HepG2 (cell line): ENCODE measurements at regions not wholly inside any gene's neighbourhood (a gene's known extent, or its start where the extent isn't known, plus 50 kb on each side); places are given as distances from the start of the nearest gene placed in this dataset.

Experiments used
- ARHGAP35 ChIP-seq: sonication (generic); formaldehyde crosslinking; IDR thresholded peaks from 2 replicates; pipeline ENCODE4 v1.9.0; 2022; ENCODE audit warnings: mild to moderate bottlenecking, inconsistent platforms, moderate library complexity, missing genetic modification reagents, borderline replicate concordance
- NCOR1 ChIP-seq: fragments of 200-600 bp; sonication (generic); IDR thresholded peaks from 2 replicates; pipeline ENCODE4 v1.7.0; 2017; ENCODE audit warnings: antibody characterized with exemption, low read length, borderline replicate concordance
- NFKB2 ChIP-seq: sonication (generic); formaldehyde crosslinking; IDR thresholded peaks from 2 replicates; pipeline ENCODE4 v1.4.0; 2020; ENCODE audit warnings: missing genetic modification reagents, borderline replicate concordance
- NPAS2 ChIP-seq: sonication (generic); formaldehyde crosslinking; IDR thresholded peaks from 2 replicates; pipeline ENCODE4 v1.8.0; 2022; ENCODE audit warnings: mild to moderate bottlenecking, missing genetic modification reagents, borderline replicate concordance
- ZNF264 ChIP-seq: sonication (generic); formaldehyde crosslinking; IDR thresholded peaks from 2 replicates; pipeline ENCODE4 v1.4.0; 2020; ENCODE audit warnings: missing genetic modification reagents
- ZNF354B ChIP-seq: sonication (generic); formaldehyde crosslinking; IDR thresholded peaks from 2 replicates; pipeline ENCODE4 v1.8.0; 2022; ENCODE audit warnings: mild to moderate bottlenecking, missing genetic modification reagents
- TF ChIP-seq, protein P1 (sequence below): sonication (generic); formaldehyde crosslinking; IDR thresholded peaks from 2 replicates; pipeline ENCODE4 v1.5.0; 2020; ENCODE audit warnings: mild to moderate bottlenecking, missing genetic modification reagents
- TF ChIP-seq, protein P2 (sequence below): sonication (generic); formaldehyde crosslinking; IDR thresholded peaks from 2 replicates; pipeline ENCODE4 v1.4.0; 2020; ENCODE audit warnings: missing genetic modification reagents, borderline replicate concordance
- TF ChIP-seq, protein P3 (sequence below), 2 experiments: sonication (generic) in 1 of 2; formaldehyde crosslinking in 1 of 2; IDR thresholded peaks; 2 replicates each; pipeline versions ENCODE4 v1.4.0 to v1.6.1; 2018 to 2020; ENCODE audit warnings: missing genetic modification reagents in 2 of 2, borderline replicate concordance in 1 of 2, low read depth in 1 of 2, mild to moderate bottlenecking in 1 of 2, missing biosample characterization in 1 of 2

- TF ChIP-seq, protein P1, sequence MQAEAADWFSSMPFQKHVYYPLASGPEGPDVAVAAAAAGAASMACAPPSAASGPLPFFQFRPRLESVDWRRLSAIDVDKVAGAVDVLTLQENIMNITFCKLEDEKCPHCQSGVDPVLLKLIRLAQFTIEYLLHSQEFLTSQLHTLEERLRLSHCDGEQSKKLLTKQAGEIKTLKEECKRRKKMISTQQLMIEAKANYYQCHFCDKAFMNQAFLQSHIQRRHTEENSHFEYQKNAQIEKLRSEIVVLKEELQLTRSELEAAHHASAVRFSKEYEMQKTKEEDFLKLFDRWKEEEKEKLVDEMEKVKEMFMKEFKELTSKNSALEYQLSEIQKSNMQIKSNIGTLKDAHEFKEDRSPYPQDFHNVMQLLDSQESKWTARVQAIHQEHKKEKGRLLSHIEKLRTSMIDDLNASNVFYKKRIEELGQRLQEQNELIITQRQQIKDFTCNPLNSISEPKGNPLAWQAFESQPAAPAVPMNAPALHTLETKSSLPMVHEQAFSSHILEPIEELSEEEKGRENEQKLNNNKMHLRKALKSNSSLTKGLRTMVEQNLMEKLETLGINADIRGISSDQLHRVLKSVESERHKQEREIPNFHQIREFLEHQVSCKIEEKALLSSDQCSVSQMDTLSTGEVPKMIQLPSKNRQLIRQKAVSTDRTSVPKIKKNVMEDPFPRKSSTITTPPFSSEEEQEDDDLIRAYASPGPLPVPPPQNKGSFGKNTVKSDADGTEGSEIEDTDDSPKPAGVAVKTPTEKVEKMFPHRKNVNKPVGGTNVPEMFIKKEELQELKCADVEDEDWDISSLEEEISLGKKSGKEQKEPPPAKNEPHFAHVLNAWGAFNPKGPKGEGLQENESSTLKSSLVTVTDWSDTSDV (CRISPR knock-in tag) = no peak
- TF ChIP-seq ZNF354B (CRISPR knock-in tag) = no peak
- TF ChIP-seq NCOR1 = no peak
- TF ChIP-seq, protein P2, sequence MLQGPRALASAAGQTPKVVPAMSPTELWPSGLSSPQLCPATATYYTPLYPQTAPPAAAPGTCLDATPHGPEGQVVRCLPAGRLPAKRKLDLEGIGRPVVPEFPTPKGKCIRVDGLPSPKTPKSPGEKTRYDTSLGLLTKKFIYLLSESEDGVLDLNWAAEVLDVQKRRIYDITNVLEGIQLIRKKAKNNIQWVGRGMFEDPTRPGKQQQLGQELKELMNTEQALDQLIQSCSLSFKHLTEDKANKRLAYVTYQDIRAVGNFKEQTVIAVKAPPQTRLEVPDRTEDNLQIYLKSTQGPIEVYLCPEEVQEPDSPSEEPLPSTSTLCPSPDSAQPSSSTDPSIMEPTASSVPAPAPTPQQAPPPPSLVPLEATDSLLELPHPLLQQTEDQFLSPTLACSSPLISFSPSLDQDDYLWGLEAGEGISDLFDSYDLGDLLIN = no peak
- TF ChIP-seq, protein P3, sequence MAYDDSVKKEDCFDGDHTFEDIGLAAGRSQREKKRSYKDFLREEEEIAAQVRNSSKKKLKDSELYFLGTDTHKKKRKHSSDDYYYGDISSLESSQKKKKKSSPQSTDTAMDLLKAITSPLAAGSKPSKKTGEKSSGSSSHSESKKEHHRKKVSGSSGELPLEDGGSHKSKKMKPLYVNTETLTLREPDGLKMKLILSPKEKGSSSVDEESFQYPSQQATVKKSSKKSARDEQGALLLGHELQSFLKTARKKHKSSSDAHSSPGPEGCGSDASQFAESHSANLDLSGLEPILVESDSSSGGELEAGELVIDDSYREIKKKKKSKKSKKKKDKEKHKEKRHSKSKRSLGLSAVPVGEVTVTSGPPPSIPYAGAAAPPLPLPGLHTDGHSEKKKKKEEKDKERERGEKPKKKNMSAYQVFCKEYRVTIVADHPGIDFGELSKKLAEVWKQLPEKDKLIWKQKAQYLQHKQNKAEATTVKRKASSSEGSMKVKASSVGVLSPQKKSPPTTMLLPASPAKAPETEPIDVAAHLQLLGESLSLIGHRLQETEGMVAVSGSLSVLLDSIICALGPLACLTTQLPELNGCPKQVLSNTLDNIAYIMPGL (CRISPR knock-in tag; IDR thresholded peaks at IDR 0.05; ENCODE audit: borderline replicate concordance in 1 of 2, low read depth in 1 of 2) = no peak
- no peak for TF ChIP-seq ARHGAP35 (CRISPR knock-in tag)
- TF ChIP-seq NFKB2 (CRISPR knock-in tag) = no peak
- no peak for TF ChIP-seq ZNF264
- TF ChIP-seq NPAS2 = no peak
- TF ChIP-seq, all 625 proteins: peak for 0
Observed at GRCh38 chr13:40442231-40442630, 224.2 kb downstream of the FOXO1 start (continued).
